CD4-positive, alpha-beta T cell (primary cell): ENCODE measurements at regions not wholly inside any gene's neighbourhood (a gene's known extent, or its start where the extent isn't known, plus 50 kb on each side); places are given as distances from the start of the nearest gene placed in this dataset.

Experiments
- ATAC-seq: fragments of 200-7000 bp; cut with Tn5 transposase; one replicate; pipeline ENCODE4 v1.10.0; 2022; ENCODE audit warnings: mild to moderate bottlenecking; ENCODE audit not compliant: poor library complexity
- CTCF ChIA-PET: fragments of 350-600 bp; sonication (Branson Sonifier 250); formaldehyde crosslinking; loops from one replicate; lab custom pipeline; 2021; ENCODE audit warnings: antibody characterized with exemption, inconsistent platforms; lab: Charles Lee
- POLR2A ChIA-PET: fragments of 350-600 bp; sonication (Branson Sonifier 250); formaldehyde crosslinking; loops from one replicate; lab custom pipeline; 2021; ENCODE audit warnings: antibody characterized with exemption, inconsistent platforms; lab: Charles Lee
- DNase-seq, 14 experiments: peaks; one replicate each; pipeline ENCODE4 v3.0.0-alpha.2; 2013 to 2020; ENCODE audit warnings: mixed read lengths in 2 of 14
- H3K27ac ChIP-seq, 2 donors: one replicate each; pipeline versions ENCODE4 v1.5.1 to v1.7.0; 2013; ENCODE audit warnings: low read length in 2 of 2, low read depth in 1 of 2, mild to moderate bottlenecking in 1 of 2
- H3K27me3 ChIP-seq, 2 experiments: 1 replicate in 1 of 2; 2 replicates in 1 of 2; pipeline versions ENCODE4 v1.6.1 to v1.7.0; 2013; ENCODE audit warnings: low read length in 2 of 2, control low read depth in 1 of 2, mild to moderate bottlenecking in 1 of 2, moderate library complexity in 1 of 2; ENCODE audit not compliant: insufficient read depth in 2 of 2, control insufficient read depth in 1 of 2
- H3K36me3 ChIP-seq: one replicate; pipeline ENCODE4 v1.6.1; 2013; ENCODE audit warnings: low read length, control low read depth; ENCODE audit not compliant: insufficient read depth
- H3K4me1 ChIP-seq: one replicate; pipeline ENCODE4 v1.6.1; 2013; ENCODE audit warnings: low read length, control low read depth; ENCODE audit not compliant: insufficient read depth
- H3K4me3 ChIP-seq: one replicate; pipeline ENCODE4 v1.5.1; 2013; ENCODE audit warnings: mild to moderate bottlenecking, low read length, moderate library complexity
- H3K9me3 ChIP-seq, 2 experiments: 1 replicate in 1 of 2; 2 replicates in 1 of 2; pipeline versions ENCODE4 v1.6.1 to v1.7.0; 2013; ENCODE audit warnings: low read length in 2 of 2, mild to moderate bottlenecking in 2 of 2, control low read depth in 1 of 2, moderate library complexity in 1 of 2; ENCODE audit not compliant: control insufficient read depth in 1 of 2, insufficient read depth in 1 of 2
- H3K27ac Mint-ChIP-seq: one replicate; pipeline ENCODE4 v1.8.0; 2020; ENCODE audit warnings: mixed read lengths
- H3K27me3 Mint-ChIP-seq: one replicate; pipeline ENCODE4 v1.8.0; 2021; ENCODE audit warnings: mixed read lengths
- H3K36me3 Mint-ChIP-seq: one replicate; pipeline ENCODE4 v1.8.0; 2021; ENCODE audit warnings: low read depth, mixed read lengths
- H3K4me1 Mint-ChIP-seq: one replicate; pipeline ENCODE4 v1.8.0; 2021; ENCODE audit warnings: low read depth, mixed read lengths
- H3K4me3 Mint-ChIP-seq: one replicate; pipeline ENCODE4 v1.8.0; 2020; ENCODE audit warnings: mild to moderate bottlenecking, mixed read lengths
- H3K9me3 Mint-ChIP-seq: one replicate; pipeline ENCODE4 v1.8.0; 2020; ENCODE audit warnings: mixed read lengths
- CTCF ChIP-seq: fragments of 200-600 bp; IDR thresholded peaks from one replicate; pipeline ENCODE4 v1.8.0; 2022; ENCODE audit warnings: antibody characterized with exemption, mild to moderate bottlenecking
- intact Hi-C, 2 experiments: fragments of 100-400 bp; cut with DNase I in 1 of 2; cut with micrococcal nuclease in 1 of 2; formaldehyde crosslinking; loops; one replicate each; pipeline versions ENCODE4 v1.15.1 to v1.9.0; 2023 to 2025; cut with DNase I, micrococcal nuclease

GRCh38 chr4:179625406-179625805 is 2183.2 kb upstream of the AGA start:
- Mint-ChIP-seq H3K9me3 (no peaks in the 10 kb centered on the region), H3K27me3 (no peaks in the 10 kb centered on the region), H3K4me3 (no peak overlapping the region), H3K4me1 (no peaks in the 10 kb centered on the region), H3K36me3 (no peaks in the 10 kb centered on the region), H3K27ac (no peak overlapping the region)
- ChIA-PET POLR2A (no interaction called here), CTCF (no interaction called here)
- Histone ChIP-seq H3K4me1 (no peaks in the 10 kb centered on the region), H3K36me3 (no peaks in the 10 kb centered on the region), H3K4me3 (no peak overlapping the region), H3K27ac (no peak overlapping the region), H3K27me3 (no peaks in the 10 kb centered on the region), H3K9me3 (peaks cover 0 to 3% of the 10 kb centered on the region in 2 experiments)
- DNase-seq (no peak), ATAC-seq (no peak)
- TF ChIP-seq CTCF, result no peak
- intact Hi-C loops, result no loop called here

- no peak overlapping the region for H3K27ac ChIP-seq
- no peak for ATAC-seq
- ChIA-PET POLR2A (no interaction called here), CTCF (no interaction called here)
- H3K36me3 ChIP-seq, result no peaks in the 10 kb centered on the region
- Mint-ChIP-seq H3K36me3 (no peaks in the 10 kb centered on the region), H3K9me3 (no peaks in the 10 kb centered on the region), H3K27ac (no peak overlapping the region), H3K4me3 (no peak overlapping the region), H3K27me3 (no peaks in the 10 kb centered on the region), H3K4me1 (no peaks in the 10 kb centered on the region)
- no peak overlapping the region for H3K4me3 ChIP-seq
- H3K4me1 ChIP-seq, result no peaks in the 10 kb centered on the region
- H3K9me3 ChIP-seq, result peaks cover 0 to 3% of the 10 kb centered on the region in 2 experiments
- TF ChIP-seq CTCF, result no peak
- DNase-seq, result no peak
- no peaks in the 10 kb centered on the region for H3K27me3 ChIP-seq
- intact Hi-C loops, result no loop called here
These were observed 2184.4 kb upstream of the AGA start for GRCh38 chr4:179626687-179627086.

GRCh38 chr4:179631321-179631720 is 2189.1 kb upstream of the AGA start:
- Mint-ChIP-seq H3K4me1 (no peaks in the 10 kb centered on the region), H3K4me3 (no peak overlapping the region), H3K36me3 (no peaks in the 10 kb centered on the region), H3K9me3 (peaks cover 2% of the 10 kb centered on the region), H3K27me3 (no peaks in the 10 kb centered on the region), H3K27ac (no peak overlapping the region)
- no peaks in the 10 kb centered on the region for H3K36me3 ChIP-seq
- no peaks in the 10 kb centered on the region for H3K4me1 ChIP-seq
- ATAC-seq, result no peak
- CTCF ChIA-PET, result no interaction called here
- no peak overlapping the region for H3K27ac ChIP-seq
- TF ChIP-seq CTCF, result no peak
- DNase-seq, result no peak
- no peaks in the 10 kb centered on the region for H3K9me3 ChIP-seq
- POLR2A ChIA-PET, result no interaction called here
- no peak overlapping the region for H3K4me3 ChIP-seq
- intact Hi-C loops, result no loop called here
- no peaks in the 10 kb centered on the region for H3K27me3 ChIP-seq
